NCI-H1105 (cell line): ENCODE measurements at regions not wholly inside any gene's neighbourhood (a gene's known extent, or its start where the extent isn't known, plus 50 kb on each side); places are given as distances from the start of the nearest gene placed in this dataset.
"Not testable (repeated sequence)": the region's sequence is repeated elsewhere in the genome, so short reads cannot be mapped to it uniquely, and the experiment has no call there.

ENCODE experiments used
- DNase-seq: peaks from one replicate; lab custom pipeline; 2025; lab: John Stamatoyannopoulos, UW

- no peak for DNase-seq
Measured at GRCh38 chr3:18546632-18547031, 121.5 kb upstream of the SATB1 start.

- no peak for DNase-seq
Measured at GRCh38 chr3:18544146-18544545, 119.0 kb upstream of the SATB1 start.

GRCh38 chr3:18538463-18539230 lies 113.5 kb upstream of the SATB1 start:
- DNase-seq: no peak

DNA sequence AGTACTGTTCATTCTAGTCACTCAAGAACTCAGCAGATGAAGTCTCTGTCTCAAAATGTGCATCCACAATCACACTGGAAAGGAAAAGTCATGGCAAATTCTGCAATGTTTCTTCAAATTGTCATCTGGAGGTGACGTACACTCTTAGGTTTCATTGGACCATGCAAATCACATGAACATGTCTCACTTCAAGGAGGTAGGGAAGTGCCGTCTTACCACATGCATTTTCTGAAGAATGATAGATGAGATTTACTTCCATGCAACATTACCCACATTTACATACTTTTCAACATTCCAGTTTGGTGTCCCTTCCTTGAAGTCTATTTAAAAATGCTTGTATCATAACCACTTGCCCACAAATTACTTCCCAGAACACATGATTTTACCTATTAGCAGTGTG lies 107.9 kb upstream of the SATB1 start:
- DNase-seq: no peak

GRCh38 chr3:18531662-18532061 lies 106.5 kb upstream of the SATB1 start:
- DNase-seq: no peak

GRCh38 chr3:18529631-18530030 lies 104.5 kb upstream of the SATB1 start:
- DNase-seq: no peak

GRCh38 chr3:18527691-18528090 lies 102.6 kb upstream of the SATB1 start:
- DNase-seq: no peak

GRCh38 chr3:18526667-18527066 lies 101.5 kb upstream of the SATB1 start:
- no peak for DNase-seq

DNA sequence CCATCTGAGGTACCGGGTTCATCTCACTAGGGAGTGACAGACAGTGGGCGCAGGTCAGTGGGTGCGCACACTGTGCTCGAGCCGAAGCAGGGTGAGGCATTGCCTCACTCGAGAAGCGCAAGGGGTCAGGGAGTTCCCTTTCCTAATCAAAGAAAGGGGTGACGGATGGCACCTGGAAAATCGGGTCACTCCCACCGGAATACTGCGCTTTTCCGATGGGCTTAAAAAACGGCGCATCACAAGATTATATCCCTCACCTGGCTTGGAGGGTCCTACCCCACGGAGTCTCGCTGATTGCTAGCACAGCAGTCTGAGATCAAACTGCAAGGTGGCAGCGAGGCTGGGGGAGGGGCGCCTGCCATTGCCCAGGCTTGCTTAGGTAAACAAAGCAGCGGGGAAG lies 91.0 kb upstream of the SATB1 start:
- not testable (repeated sequence) for DNase-seq

DNA sequence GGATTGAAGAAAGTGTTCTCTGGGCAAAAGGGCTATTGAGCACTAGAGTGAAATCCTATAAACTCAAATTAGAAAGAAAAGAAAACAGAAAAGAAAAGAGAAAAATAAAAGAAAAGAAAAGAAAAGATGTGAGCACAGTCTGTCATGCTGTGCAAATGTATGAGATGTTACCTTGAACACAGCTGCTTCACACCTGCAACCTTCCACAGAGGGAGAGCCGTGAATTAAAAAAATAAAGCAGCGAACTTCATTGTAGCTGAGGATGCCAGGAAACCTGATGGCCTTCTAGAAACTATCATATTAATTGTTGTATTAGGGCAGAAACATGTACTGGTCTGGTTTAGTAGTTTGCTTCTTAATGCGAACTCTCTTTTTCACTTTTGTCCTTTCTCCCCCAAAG lies 88.0 kb upstream of the SATB1 start:
- no peak for DNase-seq

GRCh38 chr3:18512007-18512406 lies 86.9 kb upstream of the SATB1 start:
- no peak for DNase-seq

DNA sequence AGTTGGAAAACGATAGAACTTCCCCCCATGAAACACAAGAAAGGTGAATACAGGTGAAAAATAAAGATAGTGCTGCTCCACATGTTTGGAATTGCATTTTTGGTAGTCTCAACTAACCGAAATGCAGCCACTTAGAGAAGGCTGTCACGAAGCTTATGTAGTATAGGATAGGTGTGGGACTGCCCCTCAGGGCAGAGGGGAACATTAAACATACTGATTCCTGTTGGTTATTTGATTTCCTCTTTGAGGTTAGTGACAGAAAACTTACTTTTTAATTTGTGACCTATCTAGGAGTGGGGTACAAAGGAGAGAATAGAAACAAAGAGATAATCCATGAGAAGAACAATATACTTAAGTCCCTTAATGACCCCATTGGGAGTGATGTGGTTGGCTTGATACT lies 85.8 kb upstream of the SATB1 start:
- no peak for DNase-seq

DNA sequence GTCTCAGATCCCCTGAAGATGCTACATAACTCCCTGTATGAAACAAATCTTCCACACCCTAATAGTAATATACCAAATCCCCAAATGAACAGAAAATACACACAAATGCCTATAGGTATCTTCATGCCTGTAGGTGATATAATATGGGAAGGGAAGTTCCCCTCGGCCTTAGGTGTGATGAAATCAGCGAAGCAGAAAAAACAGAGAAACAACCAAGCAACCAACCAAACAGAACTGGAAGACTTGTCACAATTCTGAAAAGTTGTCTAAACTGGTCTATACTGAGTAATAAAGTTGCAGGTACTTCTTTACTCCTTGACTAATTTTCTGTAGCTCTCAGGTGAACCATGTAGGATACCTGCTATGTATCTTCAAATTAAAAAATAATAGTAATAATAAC lies 82.2 kb upstream of the SATB1 start:
- DNase-seq: no peak

- no peak for DNase-seq
Measured at GRCh38 chr3:18505056-18505455, 79.9 kb upstream of the SATB1 start.

- no peak for DNase-seq
Measured at GRCh38 chr3:18501679-18502343, 76.7 kb upstream of the SATB1 start.

- DNase-seq: no peak
Measured at GRCh38 chr3:18500322-18500721, 75.2 kb upstream of the SATB1 start.

DNA sequence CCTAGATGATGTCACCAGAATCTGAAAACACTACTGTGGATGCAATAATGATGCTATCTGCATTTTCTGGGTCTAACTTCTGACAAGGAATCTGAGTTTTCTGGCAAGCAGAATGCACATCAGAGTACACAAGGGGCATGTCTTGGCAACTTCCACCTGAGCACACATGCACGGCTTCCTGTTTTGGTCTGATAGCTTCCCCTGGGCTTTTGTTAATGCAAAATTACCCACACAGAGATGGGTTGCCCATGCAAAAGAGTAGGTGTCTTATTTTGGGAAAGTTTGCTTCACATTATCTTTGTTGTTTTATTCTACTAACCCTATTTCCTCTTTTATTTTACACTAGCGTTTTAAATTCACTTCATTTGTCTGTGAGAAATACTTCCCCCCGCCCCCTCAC lies 74.2 kb upstream of the SATB1 start:
- DNase-seq: no peak

GRCh38 chr3:18494251-18494650 lies 69.1 kb upstream of the SATB1 start:
- DNase-seq: no peak

DNA sequence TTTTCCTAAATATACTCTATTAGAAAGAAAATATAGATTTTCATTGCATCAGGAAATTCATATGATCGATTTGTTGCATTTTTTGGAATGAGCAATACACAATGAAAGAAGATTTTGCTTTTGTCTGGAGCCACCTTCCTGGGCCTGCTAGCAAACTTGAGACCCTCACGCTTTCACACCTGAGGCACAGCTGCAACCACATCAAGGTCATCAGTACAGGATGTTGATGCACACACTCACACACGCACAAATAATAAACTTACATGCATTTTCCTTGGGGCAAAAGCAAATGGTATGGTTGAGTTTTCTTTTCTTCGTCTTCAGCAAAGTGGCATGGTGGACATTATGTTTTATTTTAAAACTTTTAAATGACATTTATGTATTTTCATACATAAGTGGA lies 64.8 kb upstream of the SATB1 start:
- no peak for DNase-seq

DNA sequence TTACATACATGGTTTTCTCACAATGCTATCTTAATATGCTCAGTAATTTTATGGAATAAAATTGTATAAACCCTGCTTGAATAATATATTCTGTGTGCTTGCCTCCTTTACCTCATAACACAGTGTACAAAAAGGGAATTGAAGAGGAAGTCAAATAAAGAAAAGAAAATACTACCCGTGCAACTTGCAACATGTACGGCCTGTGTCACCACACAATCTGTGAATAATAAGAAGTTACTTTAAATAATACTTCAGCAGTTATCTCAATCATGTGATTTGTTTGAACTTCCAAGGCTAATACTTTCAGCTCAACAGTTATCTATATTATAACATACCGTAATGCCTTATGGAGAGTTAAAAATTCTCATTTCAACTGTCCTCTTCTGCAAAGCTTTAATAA lies 58.1 kb upstream of the SATB1 start:
- no peak for DNase-seq

DNA sequence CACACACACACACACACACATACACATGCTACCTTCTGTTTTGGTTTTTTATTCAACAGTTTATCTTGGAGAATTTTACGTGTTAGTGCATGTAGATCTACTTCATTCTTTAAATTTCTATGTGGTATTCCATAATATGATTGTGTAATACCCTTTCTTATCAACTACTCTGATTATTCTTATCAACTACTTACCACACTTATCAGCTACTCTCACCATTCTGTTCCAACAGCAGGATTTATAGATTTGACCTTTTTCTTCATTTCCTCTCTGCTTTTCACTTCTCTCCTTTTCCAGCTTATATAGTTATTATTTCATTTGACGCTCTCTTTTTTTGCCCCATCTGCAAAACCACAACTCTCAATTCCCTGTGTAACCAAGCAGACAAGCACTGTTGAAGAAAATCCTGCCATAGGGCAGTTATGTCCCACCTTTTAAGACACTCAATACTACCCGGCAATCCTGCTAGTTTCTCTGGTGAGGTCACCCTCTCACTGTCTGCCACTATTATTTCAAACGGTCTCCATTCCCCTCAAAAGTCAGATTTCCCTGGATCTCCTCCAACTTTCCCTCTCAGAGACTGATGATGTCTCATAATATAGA lies 56.9 kb upstream of the SATB1 start:
- no peak for DNase-seq

GRCh38 chr3:18477620-18478019 lies 52.5 kb upstream of the SATB1 start:
- DNase-seq: no peak
